OCI-LY7 (cell line): ENCODE measurements at regions not wholly inside any gene's neighbourhood (a gene's known extent, or its start where the extent isn't known, plus 50 kb on each side); places are given as distances from the start of the nearest gene placed in this dataset.

Experiments
- CTCF ChIP-seq: fragments of 200-600 bp; sonication (generic); conservative IDR thresholded peaks from 2 replicates; pipeline ENCODE4 v1.5.1; 2014; ENCODE audit warnings: mild to moderate bottlenecking, antibody characterized with exemption, low read length, moderate library complexity, mixed read lengths
- EZH2phosphoT487 ChIP-seq: fragments of 200-600 bp; sonication (generic); IDR thresholded peaks from 2 replicates; pipeline ENCODE4 v1.6.1; 2018; ENCODE audit warnings: low read depth, borderline replicate concordance, mild to moderate bottlenecking, mixed run types, antibody characterized with exemption, low read length, moderate library complexity, mixed read lengths

- TF ChIP-seq CTCF: no peak
- TF ChIP-seq EZH2phosphoT487: no peak
Measured at GRCh38 chr13:76014406-76015318, 378.5 kb downstream of the LMO7 start.
